Activated T-helper 17 cell treated with anti-CD3 and anti-CD28 coated beads, Interleukin-2, amount 50 U/mL, for 72 hours (primary cell): ENCODE measurements at regions not wholly inside any gene's neighbourhood (a gene's known extent, or its start where the extent isn't known, plus 50 kb on each side); places are given as distances from the start of the nearest gene placed in this dataset.

Source experiments
- ATAC-seq: fragments of 150-1000 bp; cut with Tn5 transposase; replicated peaks from 2 replicates; pipeline ENCODE4 v1.10.0; 2021; ENCODE audit warnings: mild to moderate bottlenecking, moderate library complexity
- H3K27ac Mint-ChIP-seq: one replicate; pipeline ENCODE4 v1.8.0; 2022; ENCODE audit warnings: mixed read lengths
- H3K27me3 Mint-ChIP-seq: one replicate; pipeline ENCODE4 v1.8.0; 2022; ENCODE audit warnings: mixed read lengths
- H3K36me3 Mint-ChIP-seq: one replicate; pipeline ENCODE4 v1.8.0; 2022; ENCODE audit warnings: low read depth, mild to moderate bottlenecking, mixed read lengths
- H3K4me1 Mint-ChIP-seq: one replicate; pipeline ENCODE4 v1.8.0; 2022; ENCODE audit warnings: mixed read lengths
- H3K4me3 Mint-ChIP-seq: one replicate; pipeline ENCODE4 v1.8.0; 2022; ENCODE audit warnings: mild to moderate bottlenecking, mixed read lengths
- H3K9me3 Mint-ChIP-seq: one replicate; pipeline ENCODE4 v1.8.0; 2022; ENCODE audit warnings: mixed read lengths

DNA sequence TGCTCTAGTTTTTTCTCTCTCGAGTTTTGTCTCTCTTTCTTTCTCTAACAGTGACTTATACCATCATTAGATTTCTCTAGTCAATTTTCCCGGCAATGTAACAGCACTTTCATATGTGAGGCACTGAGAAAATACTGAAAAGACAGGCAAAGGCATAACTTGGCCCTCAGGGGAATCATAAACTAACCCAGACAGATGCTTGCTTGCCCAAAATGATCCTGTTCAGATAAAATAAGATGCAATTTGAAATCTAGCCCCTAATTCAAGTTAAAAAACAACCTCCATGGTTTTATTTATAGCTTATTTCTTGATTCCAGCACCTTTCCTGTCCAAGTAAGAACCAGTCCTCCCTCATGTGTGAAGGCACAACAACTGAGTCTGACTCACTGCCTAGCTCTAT is 294.6 kb downstream of the GAS1 start:
- peaks cover 14% of the 10 kb centered on the region for H3K27me3 Mint-ChIP-seq
- H3K9me3 Mint-ChIP-seq: no peaks in the 10 kb centered on the region
- no peaks in the 10 kb centered on the region for H3K36me3 Mint-ChIP-seq
- ATAC-seq: no peak
- no peaks in the 10 kb centered on the region for H3K4me1 Mint-ChIP-seq
- no peak overlapping the region for H3K27ac Mint-ChIP-seq
- H3K4me3 Mint-ChIP-seq: no peak overlapping the region

DNA sequence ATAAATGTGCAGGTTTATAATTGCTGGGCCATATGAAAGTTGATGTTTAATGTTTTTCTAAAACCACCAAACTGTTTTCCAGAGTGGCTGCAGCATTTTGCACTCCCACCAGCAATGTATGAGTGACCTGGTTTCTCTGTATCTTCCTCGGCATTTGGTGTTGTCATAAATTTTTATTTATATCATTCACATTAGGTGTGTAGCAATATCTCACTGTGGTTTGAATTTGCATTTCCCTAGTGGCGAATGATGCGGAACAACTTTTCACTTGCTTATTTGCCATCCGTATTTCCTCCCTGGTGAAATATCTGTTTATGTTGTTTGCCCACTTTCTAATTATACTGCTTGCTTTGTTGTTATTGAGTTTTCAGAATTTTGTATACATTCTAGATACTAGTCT is 295.7 kb upstream of the TUT7 start:
- no peak for ATAC-seq
- no peaks in the 10 kb centered on the region for H3K4me1 Mint-ChIP-seq

DNA sequence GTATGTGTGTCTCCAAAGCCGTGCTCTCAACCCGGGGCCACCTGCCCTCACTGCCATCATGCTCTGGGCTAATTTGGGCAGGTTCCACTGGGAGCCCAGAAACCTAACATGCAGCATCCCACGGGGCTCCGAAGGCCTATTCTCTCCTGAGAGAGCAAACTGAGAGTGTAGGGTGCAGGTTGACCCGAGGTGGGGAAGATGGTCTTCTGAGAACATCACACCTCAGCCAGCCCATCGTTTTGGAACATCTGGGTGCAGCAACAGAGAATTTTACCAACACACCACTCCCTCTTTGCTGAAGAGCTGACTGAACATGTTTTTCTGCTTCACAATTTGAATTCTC is 294.6 kb upstream of the TUT7 start:
- Mint-ChIP-seq H3K9me3 (no peaks in the 10 kb centered on the region), H3K27me3 (peaks cover 11% of the 10 kb centered on the region), H3K4me1 (no peaks in the 10 kb centered on the region), H3K4me3 (no peak overlapping the region), H3K27ac (no peak overlapping the region), H3K36me3 (no peaks in the 10 kb centered on the region)
- no peak for ATAC-seq

More for the DNA sequence above, 295.7 kb upstream of the TUT7 start:
- Mint-ChIP-seq H3K4me3 (no peak overlapping the region), H3K9me3 (no peaks in the 10 kb centered on the region), H3K36me3 (no peaks in the 10 kb centered on the region), H3K27me3 (peaks cover 11% of the 10 kb centered on the region), H3K27ac (no peak overlapping the region)

DNA sequence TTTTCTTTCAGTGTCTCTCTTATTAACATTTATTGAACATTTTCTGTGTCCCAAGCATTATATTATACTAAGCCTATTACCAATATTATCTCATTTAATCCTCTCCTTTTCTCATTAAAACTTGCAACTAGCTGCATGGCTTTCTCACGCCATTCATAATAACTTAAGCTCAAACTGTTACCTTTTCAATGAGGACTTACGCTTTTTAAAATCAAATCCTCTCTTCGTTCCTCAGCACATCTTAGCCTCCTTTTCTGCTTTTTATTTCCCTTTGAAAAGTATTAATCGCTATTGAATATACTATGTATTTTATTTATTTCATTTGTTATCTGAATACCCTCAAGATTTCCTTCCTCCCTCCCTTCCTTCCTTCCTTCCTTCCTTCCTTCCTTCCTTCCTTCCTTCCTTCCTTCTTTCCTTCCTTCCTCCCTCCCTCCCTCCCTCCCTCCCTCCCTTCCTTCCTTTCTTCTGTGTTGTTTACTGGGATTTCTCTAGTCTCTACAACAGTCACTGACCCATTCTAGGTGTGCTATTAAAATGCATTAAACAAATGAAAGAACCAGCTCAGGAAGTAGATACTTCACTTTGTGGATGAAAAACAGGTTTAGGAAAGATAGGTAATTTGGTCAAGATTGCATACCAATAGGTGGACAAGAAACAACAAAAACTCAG is 294.1 kb upstream of the TUT7 start:
- H3K27me3 Mint-ChIP-seq: peaks cover 11% of the 10 kb centered on the region
- no peak overlapping the region for H3K27ac Mint-ChIP-seq
- no peaks in the 10 kb centered on the region for H3K4me1 Mint-ChIP-seq
- no peak for ATAC-seq
- no peaks in the 10 kb centered on the region for H3K36me3 Mint-ChIP-seq
- no peaks in the 10 kb centered on the region for H3K9me3 Mint-ChIP-seq
- H3K4me3 Mint-ChIP-seq: no peak overlapping the region

DNA sequence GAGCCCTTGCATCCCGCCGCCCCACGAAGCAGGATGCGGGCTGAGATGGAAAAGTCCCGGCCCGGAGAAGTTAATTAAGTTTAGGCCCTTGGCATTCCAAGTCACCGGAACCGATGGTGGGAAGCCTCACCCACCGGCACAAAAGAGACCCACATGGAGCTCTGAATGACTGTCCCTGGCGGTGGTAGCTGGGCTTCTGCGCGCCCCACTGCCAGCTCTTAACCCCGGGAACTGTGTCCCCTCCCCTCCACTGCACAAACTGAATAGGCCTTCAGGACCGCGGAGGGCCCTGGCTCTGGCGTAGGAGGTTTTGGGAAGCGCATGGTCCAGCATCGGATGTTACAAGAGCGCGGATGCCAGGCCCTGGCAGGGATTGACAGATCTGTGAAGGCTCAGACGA is 291.1 kb upstream of the TUT7 start:
- Mint-ChIP-seq H3K4me3 (no peak overlapping the region), H3K27ac (no peak overlapping the region), H3K27me3 (peaks cover 9% of the 10 kb centered on the region), H3K36me3 (no peaks in the 10 kb centered on the region), H3K9me3 (no peaks in the 10 kb centered on the region), H3K4me1 (no peaks in the 10 kb centered on the region)
- no peak for ATAC-seq

DNA sequence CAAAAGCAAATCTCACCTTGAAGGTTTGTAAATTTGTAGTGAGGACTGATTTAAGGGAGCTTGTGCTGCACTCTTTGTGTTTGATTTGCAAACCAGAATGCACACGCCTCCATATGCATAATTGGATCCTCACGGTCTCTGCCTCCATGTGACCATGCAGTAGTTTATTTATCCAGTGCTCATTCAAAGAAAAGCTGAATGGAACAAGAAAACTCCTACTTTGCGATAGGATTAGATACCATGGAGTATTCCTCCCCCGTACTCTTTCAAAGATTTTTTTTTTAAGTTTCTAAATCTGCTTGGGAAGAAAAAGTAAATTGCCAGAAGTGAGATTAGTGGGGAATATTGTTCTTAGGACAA is 290.4 kb upstream of the TUT7 start:
- Mint-ChIP-seq H3K9me3 (no peaks in the 10 kb centered on the region), H3K27ac (no peak overlapping the region), H3K27me3 (peaks cover 9% of the 10 kb centered on the region), H3K4me3 (no peak overlapping the region), H3K4me1 (no peaks in the 10 kb centered on the region), H3K36me3 (no peaks in the 10 kb centered on the region)
- no peak for ATAC-seq

DNA sequence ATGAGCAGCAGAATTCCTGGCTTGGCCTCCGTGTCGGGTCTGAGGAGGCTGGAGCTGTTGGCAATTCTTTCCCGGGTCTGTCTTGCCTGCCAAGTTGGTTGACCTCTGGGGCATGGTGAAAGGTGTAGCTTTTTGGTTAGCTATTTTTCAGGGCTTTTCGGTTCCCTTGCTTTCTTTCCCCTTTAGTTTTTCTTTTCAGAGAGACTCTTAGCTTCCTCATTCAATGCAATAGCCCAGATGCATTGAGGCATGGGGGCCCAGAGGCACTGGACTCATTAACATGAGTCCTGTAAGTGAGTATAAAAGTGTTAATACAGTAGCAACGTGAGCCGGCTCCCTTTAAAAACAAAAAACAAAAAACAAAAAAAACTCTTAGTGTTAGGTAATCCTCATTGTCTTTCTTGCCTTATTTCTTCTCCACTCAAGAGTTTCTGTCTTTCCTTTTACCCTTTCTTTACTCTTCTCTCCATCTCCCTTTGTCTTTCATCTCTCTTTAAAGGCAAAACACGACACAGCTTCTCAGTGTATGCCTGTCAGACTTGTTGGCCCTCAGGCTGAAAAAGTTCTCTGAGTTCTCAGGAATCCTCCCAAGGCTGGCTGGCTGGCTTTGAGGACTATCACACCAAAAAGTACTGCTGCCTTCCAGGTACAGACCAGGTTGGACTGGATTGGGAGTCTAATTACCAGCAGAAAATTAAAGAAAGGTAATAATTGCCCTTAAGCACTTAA is 289.9 kb upstream of the TUT7 start:
- ATAC-seq: no peak
- H3K27ac Mint-ChIP-seq: no peak overlapping the region
- H3K36me3 Mint-ChIP-seq: no peaks in the 10 kb centered on the region
- H3K27me3 Mint-ChIP-seq: peaks cover 9% of the 10 kb centered on the region
- H3K4me3 Mint-ChIP-seq: no peak overlapping the region
- no peaks in the 10 kb centered on the region for H3K4me1 Mint-ChIP-seq
- H3K9me3 Mint-ChIP-seq: no peaks in the 10 kb centered on the region

DNA sequence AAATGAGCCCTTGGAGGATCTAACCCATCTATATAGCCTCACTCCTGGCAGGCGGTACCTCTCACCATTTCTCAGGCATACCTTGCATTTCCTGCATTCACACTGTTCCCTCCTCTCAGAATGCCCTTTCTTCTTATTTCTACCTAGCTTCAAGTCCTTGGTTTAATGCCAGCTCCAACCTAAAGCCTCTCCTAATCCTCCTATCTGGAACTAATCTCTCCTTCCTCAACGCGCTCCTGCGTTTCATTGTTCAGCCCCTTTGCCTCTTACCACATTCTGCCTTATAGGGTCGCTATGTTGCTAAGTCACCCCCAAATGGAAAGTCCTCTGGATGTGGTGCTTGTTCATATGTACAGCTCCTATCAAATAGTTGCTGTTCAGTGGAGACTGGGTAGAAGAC is 288.5 kb upstream of the TUT7 start:
- no peak overlapping the region for H3K27ac Mint-ChIP-seq
- peaks cover 9% of the 10 kb centered on the region for H3K27me3 Mint-ChIP-seq
- no peaks in the 10 kb centered on the region for H3K36me3 Mint-ChIP-seq
- no peaks in the 10 kb centered on the region for H3K4me1 Mint-ChIP-seq
- ATAC-seq: no peak
- H3K4me3 Mint-ChIP-seq: no peak overlapping the region
- H3K9me3 Mint-ChIP-seq: no peaks in the 10 kb centered on the region

DNA sequence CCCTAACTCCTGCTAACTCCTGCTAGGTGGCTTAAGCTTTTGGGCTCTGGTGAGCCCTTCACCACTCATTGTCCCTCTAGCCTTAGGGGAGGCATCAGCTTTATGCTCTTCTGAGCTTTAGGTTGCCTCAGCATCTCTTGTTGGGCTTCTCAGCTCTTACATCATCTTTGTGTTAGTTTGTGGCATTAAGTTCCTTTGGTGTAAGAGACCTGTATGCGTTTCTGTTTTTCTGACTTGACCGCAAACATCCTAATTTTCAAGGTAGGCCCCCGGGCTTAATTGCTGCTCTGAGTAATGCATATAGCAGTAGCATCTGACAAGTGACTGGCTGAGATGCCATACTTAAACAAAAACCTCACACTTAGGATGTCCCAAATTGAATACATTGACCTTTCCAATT is 287.8 kb upstream of the TUT7 start:
- H3K4me3 Mint-ChIP-seq: no peak overlapping the region
- no peaks in the 10 kb centered on the region for H3K4me1 Mint-ChIP-seq
- H3K27ac Mint-ChIP-seq: no peak overlapping the region
- H3K36me3 Mint-ChIP-seq: no peaks in the 10 kb centered on the region
- no peak for ATAC-seq
- H3K9me3 Mint-ChIP-seq: no peaks in the 10 kb centered on the region
- H3K27me3 Mint-ChIP-seq: peaks cover 11% of the 10 kb centered on the region

DNA sequence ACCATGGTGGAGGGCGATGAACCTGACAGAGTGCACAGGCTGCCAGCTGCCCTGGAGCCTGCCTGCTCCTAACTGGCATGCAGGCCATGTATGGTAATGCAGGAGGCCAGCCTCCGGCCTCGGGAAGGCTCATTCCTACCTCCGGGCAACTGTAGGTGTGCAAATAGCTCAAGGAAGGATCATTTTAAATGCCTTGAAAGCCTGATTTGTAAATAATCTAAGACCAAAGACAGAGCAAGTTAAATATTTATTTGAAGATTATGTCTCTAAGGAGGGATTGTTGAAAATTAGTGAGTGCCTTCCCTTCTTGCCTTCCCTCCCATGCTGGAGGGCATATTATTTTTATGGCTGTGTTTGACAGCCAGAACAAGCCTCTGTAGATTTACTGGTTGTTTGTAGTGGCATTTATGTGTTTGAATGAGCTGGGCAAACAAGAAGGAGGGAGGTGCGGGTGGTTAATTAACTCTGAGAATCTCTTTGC is 285.7 kb upstream of the TUT7 start:
- no peak overlapping the region for H3K27ac Mint-ChIP-seq
- H3K4me3 Mint-ChIP-seq: no peak overlapping the region
- ATAC-seq: no peak
- H3K27me3 Mint-ChIP-seq: peaks cover 19% of the 10 kb centered on the region
- no peaks in the 10 kb centered on the region for H3K4me1 Mint-ChIP-seq
- H3K36me3 Mint-ChIP-seq: no peaks in the 10 kb centered on the region
- no peaks in the 10 kb centered on the region for H3K9me3 Mint-ChIP-seq

DNA sequence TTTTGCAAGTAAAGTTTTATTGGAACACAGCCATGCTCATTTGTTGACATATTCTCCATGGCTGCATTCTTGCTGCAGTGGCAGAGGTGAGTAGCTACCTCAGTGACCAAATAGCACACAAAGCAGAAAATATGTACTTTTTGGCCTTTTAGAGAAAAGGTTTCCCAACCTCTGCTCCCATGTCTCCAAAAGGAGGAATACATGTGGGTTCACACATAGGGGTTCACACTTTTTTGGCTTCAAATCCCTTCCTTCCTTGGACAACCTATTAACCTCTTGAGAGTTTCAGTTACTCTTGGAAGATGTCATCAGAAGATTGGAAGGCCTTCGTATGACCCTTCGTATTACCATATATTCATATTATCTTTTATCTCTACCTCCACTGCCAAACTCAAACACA is 285.1 kb upstream of the TUT7 start:
- H3K9me3 Mint-ChIP-seq: no peaks in the 10 kb centered on the region
- no peak for ATAC-seq
- no peak overlapping the region for H3K27ac Mint-ChIP-seq
- peaks cover 19% of the 10 kb centered on the region for H3K27me3 Mint-ChIP-seq
- no peak overlapping the region for H3K4me3 Mint-ChIP-seq
- H3K36me3 Mint-ChIP-seq: no peaks in the 10 kb centered on the region
- H3K4me1 Mint-ChIP-seq: no peaks in the 10 kb centered on the region

DNA sequence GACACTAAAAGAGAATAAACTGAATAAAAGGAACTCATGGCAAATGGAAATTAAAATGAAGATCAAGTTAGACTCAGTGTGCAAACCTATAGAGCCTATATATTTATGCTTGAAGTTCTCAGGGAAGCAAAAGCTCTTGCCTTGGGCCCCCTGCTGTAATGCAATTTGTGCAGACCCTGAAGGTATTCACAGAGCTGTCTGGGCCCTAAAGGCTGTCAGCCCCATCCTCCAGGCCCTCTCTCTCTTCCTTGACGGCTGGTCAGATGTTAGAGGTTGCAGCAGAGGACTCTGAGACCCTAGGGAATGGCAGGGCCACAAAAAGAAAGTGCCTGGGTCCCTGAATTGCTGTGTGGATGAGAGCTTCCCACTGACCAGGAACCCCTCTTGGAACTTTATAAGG is 283.9 kb upstream of the TUT7 start:
- no peaks in the 10 kb centered on the region for H3K9me3 Mint-ChIP-seq
- no peak for ATAC-seq
- H3K27me3 Mint-ChIP-seq: peaks cover 19% of the 10 kb centered on the region
- no peak overlapping the region for H3K4me3 Mint-ChIP-seq
- H3K36me3 Mint-ChIP-seq: no peaks in the 10 kb centered on the region
- H3K27ac Mint-ChIP-seq: no peak overlapping the region
- no peaks in the 10 kb centered on the region for H3K4me1 Mint-ChIP-seq

DNA sequence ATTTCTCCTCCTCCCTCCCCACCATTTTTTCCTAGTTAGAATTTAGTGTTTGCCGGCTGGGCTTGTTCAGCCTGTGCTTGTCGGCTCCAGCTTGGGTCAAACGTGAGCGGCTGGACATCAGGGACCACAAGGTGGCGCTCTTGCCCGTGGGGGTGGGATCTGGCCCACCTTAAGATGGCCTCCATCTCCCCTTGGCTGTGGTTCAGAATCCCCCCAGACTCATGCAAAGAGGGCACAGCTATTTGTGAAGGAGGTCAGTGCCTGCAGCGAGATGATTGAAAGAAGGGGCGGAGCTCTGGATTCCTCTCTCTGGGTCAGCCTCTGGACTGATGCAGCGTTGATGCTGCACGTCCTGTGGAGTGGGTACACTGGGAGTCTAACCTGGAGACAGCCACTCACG is 283.3 kb upstream of the TUT7 start:
- Mint-ChIP-seq H3K27me3 (peaks cover 14% of the 10 kb centered on the region), H3K4me3 (no peak overlapping the region), H3K4me1 (no peaks in the 10 kb centered on the region), H3K9me3 (no peaks in the 10 kb centered on the region), H3K36me3 (no peaks in the 10 kb centered on the region), H3K27ac (no peak overlapping the region)
- no peak for ATAC-seq

DNA sequence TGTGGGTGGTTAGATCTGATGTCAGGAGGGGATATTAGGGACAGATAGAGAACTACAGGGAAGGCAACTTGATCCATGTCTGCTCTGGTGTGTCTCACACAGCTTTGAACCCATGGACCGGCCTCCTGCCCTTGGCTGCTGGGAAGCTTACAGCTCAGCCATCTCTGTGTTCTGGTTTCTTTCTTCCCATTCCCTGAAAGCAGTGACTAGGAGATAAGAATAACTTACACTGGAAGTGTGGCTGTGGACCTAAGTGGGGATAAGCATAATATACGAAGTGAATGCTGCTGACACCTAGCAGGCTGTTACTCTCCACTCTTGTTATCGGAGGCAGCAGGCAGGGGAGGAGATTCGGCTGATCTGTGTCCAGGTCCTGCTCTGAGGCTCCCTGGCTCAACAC is 282.3 kb upstream of the TUT7 start:
- no peaks in the 10 kb centered on the region for H3K9me3 Mint-ChIP-seq
- H3K27me3 Mint-ChIP-seq: peaks cover 16% of the 10 kb centered on the region
- no peaks in the 10 kb centered on the region for H3K36me3 Mint-ChIP-seq
- no peak overlapping the region for H3K27ac Mint-ChIP-seq
- ATAC-seq: no peak
- H3K4me3 Mint-ChIP-seq: no peak overlapping the region
- H3K4me1 Mint-ChIP-seq: no peaks in the 10 kb centered on the region

DNA sequence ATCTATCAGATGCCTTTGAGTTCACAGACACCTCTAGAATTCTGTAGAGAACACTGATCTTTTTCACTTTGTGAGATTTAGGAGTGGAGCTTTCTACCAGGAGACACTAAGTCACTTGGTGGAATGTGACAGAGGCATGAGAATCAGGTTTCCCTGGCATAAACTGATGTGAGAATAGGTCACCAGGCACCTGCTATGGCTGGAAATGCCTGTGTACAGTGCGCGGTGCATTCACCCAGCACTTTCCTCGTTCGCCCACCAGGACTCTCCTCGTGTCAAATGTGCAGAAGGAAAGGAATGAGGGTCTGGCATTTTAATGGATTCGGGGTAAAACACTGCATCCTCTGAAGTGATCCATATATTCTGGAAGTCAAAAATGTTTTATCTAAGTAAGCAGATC is 281.8 kb upstream of the TUT7 start:
- H3K36me3 Mint-ChIP-seq: no peaks in the 10 kb centered on the region
- H3K27ac Mint-ChIP-seq: no peak overlapping the region
- no peaks in the 10 kb centered on the region for H3K9me3 Mint-ChIP-seq
- no peak overlapping the region for H3K4me3 Mint-ChIP-seq
- H3K27me3 Mint-ChIP-seq: peaks cover 16% of the 10 kb centered on the region
- no peak for ATAC-seq
- no peaks in the 10 kb centered on the region for H3K4me1 Mint-ChIP-seq
